ENCODE measurements at regions not wholly inside any gene's neighbourhood (a gene's known extent, or its start where the extent isn't known, plus 50 kb on each side); places are given as distances from the start of the nearest gene placed in this dataset.

DNA sequence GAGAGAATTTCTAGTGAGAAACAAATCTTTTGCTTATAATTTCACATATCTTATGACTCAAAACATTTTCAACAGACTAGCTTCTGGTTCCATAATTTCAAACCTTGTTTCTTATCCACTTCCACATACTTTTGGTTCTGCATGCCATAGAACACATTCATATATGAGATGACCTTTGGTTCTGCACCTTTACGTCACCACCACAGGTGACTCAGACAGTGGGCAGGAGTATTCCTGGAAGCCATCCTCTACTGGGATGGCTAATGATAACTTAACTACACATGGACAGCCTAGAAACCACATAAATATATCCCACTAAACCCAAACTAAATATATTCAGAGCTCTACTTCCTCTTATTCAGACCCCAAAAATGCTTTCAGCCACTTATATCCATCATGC, 133.3 kb downstream of the DCK start:
- Histone ChIP-seq H3K9me3 (no peaks in the 10 kb centered on the region), H3K27me3 (no peaks in the 10 kb centered on the region), H3K27ac (no peak overlapping the region), H3K4me1 (ENCODE audit: control insufficient read depth in 1 of 2, insufficient read depth in 1 of 2, low read depth in 1 of 2, low read length in 1 of 2) (no peaks in the 10 kb centered on the region), H3K4me3 (ENCODE audit: low read depth in 1 of 2, low read length in 1 of 2) (no peak overlapping the region), H3K36me3 (no peaks in the 10 kb centered on the region)
- TF ChIP-seq, protein P1, sequence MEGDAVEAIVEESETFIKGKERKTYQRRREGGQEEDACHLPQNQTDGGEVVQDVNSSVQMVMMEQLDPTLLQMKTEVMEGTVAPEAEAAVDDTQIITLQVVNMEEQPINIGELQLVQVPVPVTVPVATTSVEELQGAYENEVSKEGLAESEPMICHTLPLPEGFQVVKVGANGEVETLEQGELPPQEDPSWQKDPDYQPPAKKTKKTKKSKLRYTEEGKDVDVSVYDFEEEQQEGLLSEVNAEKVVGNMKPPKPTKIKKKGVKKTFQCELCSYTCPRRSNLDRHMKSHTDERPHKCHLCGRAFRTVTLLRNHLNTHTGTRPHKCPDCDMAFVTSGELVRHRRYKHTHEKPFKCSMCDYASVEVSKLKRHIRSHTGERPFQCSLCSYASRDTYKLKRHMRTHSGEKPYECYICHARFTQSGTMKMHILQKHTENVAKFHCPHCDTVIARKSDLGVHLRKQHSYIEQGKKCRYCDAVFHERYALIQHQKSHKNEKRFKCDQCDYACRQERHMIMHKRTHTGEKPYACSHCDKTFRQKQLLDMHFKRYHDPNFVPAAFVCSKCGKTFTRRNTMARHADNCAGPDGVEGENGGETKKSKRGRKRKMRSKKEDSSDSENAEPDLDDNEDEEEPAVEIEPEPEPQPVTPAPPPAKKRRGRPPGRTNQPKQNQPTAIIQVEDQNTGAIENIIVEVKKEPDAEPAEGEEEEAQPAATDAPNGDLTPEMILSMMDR (IDR thresholded peaks at IDR 0.05): no peak

DNA sequence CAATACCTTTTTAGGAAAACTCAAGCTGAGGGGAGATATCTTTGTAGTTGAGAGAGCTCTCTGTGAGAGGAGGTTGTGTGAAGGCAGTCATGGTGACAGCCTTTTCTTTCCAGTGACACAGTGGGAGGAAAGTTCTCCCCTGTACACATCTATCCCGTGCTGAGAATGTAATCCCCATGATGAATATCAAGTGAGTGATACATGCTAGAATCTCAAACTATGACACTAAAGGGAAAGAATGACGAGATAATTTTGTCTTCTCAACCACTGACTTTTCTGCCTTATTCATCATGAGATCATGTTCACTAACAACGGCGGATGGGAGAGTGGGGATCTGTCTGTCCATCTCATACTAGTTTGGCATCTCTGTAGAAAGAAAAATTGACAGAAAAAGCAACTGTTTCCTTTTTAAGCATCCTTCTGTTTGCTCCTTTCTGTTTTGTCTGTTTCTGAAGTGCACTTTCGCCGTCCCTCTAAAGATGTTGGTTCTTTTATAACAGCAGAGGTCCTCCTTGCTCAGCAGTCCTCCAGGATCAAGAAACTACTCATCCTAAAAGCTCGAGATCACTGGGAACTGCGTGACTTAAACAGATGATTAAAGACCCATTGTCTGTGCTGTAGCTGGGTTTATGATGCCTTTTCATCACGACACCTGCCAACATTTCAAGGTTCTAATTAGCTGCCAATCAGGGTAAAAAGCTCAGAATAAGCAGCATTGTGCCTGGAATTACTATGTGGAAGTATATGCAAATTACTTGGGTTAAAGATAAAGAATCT, 137.6 kb downstream of the DCK start:
- Histone ChIP-seq H3K4me3 (ENCODE audit: low read depth in 1 of 2, low read length in 1 of 2) (no peak overlapping the region), H3K27me3 (no peaks in the 10 kb centered on the region), H3K9me3 (no peaks in the 10 kb centered on the region), H3K27ac (no peak overlapping the region), H3K36me3 (no peaks in the 10 kb centered on the region), H3K4me1 (ENCODE audit: control insufficient read depth in 1 of 2, insufficient read depth in 1 of 2, low read depth in 1 of 2, low read length in 1 of 2) (no peaks in the 10 kb centered on the region)
- TF ChIP-seq, protein P1 (IDR thresholded peaks at IDR 0.05): no peak

GRCh38 chr4:71132486-71132885, 139.0 kb downstream of the DCK start:
- no peaks in the 10 kb centered on the region for H3K9me3 ChIP-seq

DNA sequence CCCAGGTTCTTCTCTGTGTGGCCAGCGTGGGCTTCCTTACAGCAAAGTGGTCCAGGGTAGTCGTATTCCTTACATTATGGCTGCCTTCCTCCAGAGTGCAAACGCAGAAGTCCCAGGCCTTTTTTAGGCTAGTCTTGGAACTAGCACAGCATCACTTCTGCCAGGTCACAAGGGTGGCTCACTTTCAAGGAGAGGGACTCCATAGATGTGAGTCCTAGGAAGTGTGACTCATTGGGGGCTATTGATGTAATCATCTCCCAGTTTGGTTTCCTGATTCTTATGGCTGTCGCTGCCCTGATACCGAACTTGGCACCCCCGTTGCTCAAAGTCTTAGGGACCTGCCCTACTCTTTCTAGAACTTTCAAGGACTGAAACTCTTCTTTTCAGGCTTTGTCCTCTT, 140.0 kb downstream of the DCK start:
- no peaks in the 10 kb centered on the region for H3K27me3 ChIP-seq
- H3K27ac ChIP-seq: no peak overlapping the region
- no peaks in the 10 kb centered on the region for H3K4me1 ChIP-seq (ENCODE audit: control insufficient read depth in 1 of 2, insufficient read depth in 1 of 2, low read depth in 1 of 2, low read length in 1 of 2)
- TF ChIP-seq, protein P1 (IDR thresholded peaks at IDR 0.05): no peak
- H3K9me3 ChIP-seq: no peaks in the 10 kb centered on the region
- H3K4me3 ChIP-seq (ENCODE audit: low read depth in 1 of 2, low read length in 1 of 2): no peak overlapping the region
- H3K36me3 ChIP-seq: no peaks in the 10 kb centered on the region

More at GRCh38 chr4:71132486-71132885, 139.0 kb downstream of the DCK start:
- Histone ChIP-seq H3K36me3 (no peaks in the 10 kb centered on the region), H3K27ac (no peak overlapping the region), H3K27me3 (no peaks in the 10 kb centered on the region), H3K4me1 (ENCODE audit: control insufficient read depth in 1 of 2, insufficient read depth in 1 of 2, low read depth in 1 of 2, low read length in 1 of 2) (no peaks in the 10 kb centered on the region), H3K4me3 (ENCODE audit: low read depth in 1 of 2, low read length in 1 of 2) (no peak overlapping the region)
- TF ChIP-seq, protein P1 (IDR thresholded peaks at IDR 0.05): no peak

DNA sequence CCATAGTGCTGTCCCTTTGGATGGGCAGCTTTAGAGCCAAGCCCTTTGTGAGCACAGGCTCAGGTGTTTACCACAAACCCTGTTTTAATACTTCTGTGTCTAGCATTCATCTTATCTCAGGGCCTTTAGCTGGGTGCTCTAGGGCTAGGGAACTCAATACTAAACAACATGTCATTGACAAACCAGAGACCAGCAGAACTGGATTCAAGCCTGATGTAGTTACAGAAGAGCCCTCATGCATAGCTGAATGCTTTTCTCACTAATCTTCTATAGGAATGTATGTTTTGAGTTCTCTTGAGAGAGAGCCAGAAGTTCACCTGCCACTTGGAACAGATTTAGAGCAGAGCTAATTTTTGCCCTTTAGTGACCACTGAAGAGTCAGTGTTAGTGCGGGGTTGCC, 142.6 kb downstream of the DCK start:
- Histone ChIP-seq H3K27ac (no peak overlapping the region), H3K9me3 (no peaks in the 10 kb centered on the region), H3K4me1 (ENCODE audit: control insufficient read depth in 1 of 2, insufficient read depth in 1 of 2, low read depth in 1 of 2, low read length in 1 of 2) (no peaks in the 10 kb centered on the region), H3K36me3 (no peaks in the 10 kb centered on the region), H3K4me3 (ENCODE audit: low read depth in 1 of 2, low read length in 1 of 2) (no peak overlapping the region), H3K27me3 (no peaks in the 10 kb centered on the region)
- TF ChIP-seq, protein P1 (IDR thresholded peaks at IDR 0.05): no peak

All from neutrophil (primary cell).